ENCODE measurements at regions not wholly inside any gene's neighbourhood (a gene's known extent, or its start where the extent isn't known, plus 50 kb on each side); places are given as distances from the start of the nearest gene placed in this dataset.
A peak's percentile ranks its signal among the peaks of the same experiment; 100 is the strongest.

DNA sequence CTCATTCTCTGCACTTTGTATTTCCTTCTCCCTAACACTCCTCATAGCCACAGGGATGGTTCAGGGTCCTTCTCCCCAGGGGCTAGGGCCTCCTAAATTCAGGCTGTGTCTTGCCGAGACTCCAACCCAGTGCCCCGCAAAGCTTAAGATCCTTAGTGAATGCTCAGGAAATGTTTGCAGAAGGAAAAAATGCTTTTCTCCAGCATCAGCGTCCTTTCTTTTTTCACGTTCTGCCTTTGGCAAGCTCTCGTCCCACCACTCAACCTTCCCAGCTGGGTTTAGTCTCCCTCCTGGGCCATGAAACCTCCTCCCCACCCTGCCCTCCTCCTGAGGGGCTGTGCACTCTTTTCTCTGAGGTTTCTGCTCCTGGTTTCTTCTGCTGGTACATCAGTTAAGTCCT lies 503.8 kb upstream of the B3GAT1 start:
- H3K27me3 ChIP-seq (ENCODE audit: control insufficient read depth, insufficient read depth, low read length): peaks cover 8% of the 10 kb centered on the region
- no peaks in the 10 kb centered on the region for H3K36me3 ChIP-seq (ENCODE audit: control insufficient read depth, insufficient read depth, low read length)
- no CpG with 5 or more reads among the region's 5 CpGs for WGBS (ENCODE audit: insufficient coverage, low lambda C conversion rate)
- DNase-seq: no peak
- no peak overlapping the region for H3K27ac ChIP-seq (ENCODE audit: low read length)
- no peak overlapping the region for H3K4me3 ChIP-seq (ENCODE audit: low read length)
- H3K9me3 ChIP-seq (ENCODE audit: control insufficient read depth, low read depth, low read length): no peaks in the 10 kb centered on the region
- no peaks in the 10 kb centered on the region for H3K4me1 ChIP-seq (ENCODE audit: control insufficient read depth, insufficient read depth, low read length)

GRCh38 chr11:134915212-134915611 lies 503.2 kb upstream of the B3GAT1 start:
- no CpG with 5 or more reads among the region's 8 CpGs for WGBS (ENCODE audit: insufficient coverage, low lambda C conversion rate)
- peaks cover 8% of the 10 kb centered on the region for H3K27me3 ChIP-seq (ENCODE audit: control insufficient read depth, insufficient read depth, low read length)
- DNase-seq: no peak
- H3K4me1 ChIP-seq (ENCODE audit: control insufficient read depth, insufficient read depth, low read length): no peaks in the 10 kb centered on the region
- no peaks in the 10 kb centered on the region for H3K9me3 ChIP-seq (ENCODE audit: control insufficient read depth, low read depth, low read length)
- H3K27ac ChIP-seq (ENCODE audit: low read length): no peak overlapping the region
- H3K4me3 ChIP-seq (ENCODE audit: low read length): no peak overlapping the region
- no peaks in the 10 kb centered on the region for H3K36me3 ChIP-seq (ENCODE audit: control insufficient read depth, insufficient read depth, low read length)

GRCh38 chr11:134913999-134914590 lies 502.1 kb upstream of the B3GAT1 start:
- H3K4me1 ChIP-seq (ENCODE audit: control insufficient read depth, insufficient read depth, low read length): no peaks in the 10 kb centered on the region
- H3K36me3 ChIP-seq (ENCODE audit: control insufficient read depth, insufficient read depth, low read length): no peaks in the 10 kb centered on the region
- peaks cover 8% of the 10 kb centered on the region for H3K27me3 ChIP-seq (ENCODE audit: control insufficient read depth, insufficient read depth, low read length)
- 100% methylated on average over 1 of the region's 12 CpGs for WGBS (ENCODE audit: insufficient coverage, low lambda C conversion rate)
- no peak overlapping the region for H3K27ac ChIP-seq (ENCODE audit: low read length)
- DNase-seq: no peak
- H3K4me3 ChIP-seq (ENCODE audit: low read length): no peak overlapping the region
- H3K9me3 ChIP-seq (ENCODE audit: control insufficient read depth, low read depth, low read length): no peaks in the 10 kb centered on the region

DNA sequence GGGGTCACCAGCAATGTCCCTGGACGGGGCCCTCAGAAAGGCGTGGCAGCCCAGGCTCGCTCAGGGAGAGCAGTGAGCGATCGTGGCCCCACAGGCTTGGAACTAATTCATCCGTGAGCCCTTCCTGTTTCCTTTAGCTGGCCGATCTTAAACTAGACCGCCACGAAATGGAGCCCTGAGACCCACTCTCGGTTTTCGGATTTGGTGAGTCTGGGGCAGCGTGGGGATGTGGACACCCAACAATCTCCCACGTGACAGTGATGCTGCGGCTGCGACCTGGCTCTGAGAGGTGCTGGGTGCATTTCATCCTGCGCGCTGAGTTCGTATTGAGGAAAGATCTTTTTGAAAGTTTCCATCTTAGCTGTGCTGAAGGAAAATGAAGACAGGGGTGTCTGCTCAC lies 501.3 kb upstream of the B3GAT1 start:
- Histone ChIP-seq H3K4me1 (ENCODE audit: control insufficient read depth, insufficient read depth, low read length) (no peaks in the 10 kb centered on the region), H3K36me3 (ENCODE audit: control insufficient read depth, insufficient read depth, low read length) (no peaks in the 10 kb centered on the region), H3K4me3 (ENCODE audit: low read length) (no peak overlapping the region), H3K27ac (ENCODE audit: low read length) (no peak overlapping the region), H3K27me3 (ENCODE audit: control insufficient read depth, insufficient read depth, low read length) (peaks cover 8% of the 10 kb centered on the region), H3K9me3 (ENCODE audit: control insufficient read depth, low read depth, low read length) (no peaks in the 10 kb centered on the region)
- 80% methylated on average over 1 of the region's 18 CpGs for WGBS (ENCODE audit: insufficient coverage, low lambda C conversion rate)
- DNase-seq: no peak

GRCh38 chr11:134911514-134912180 lies 499.6 kb upstream of the B3GAT1 start:
- Histone ChIP-seq H3K27me3 (ENCODE audit: control insufficient read depth, insufficient read depth, low read length) (peaks cover 8% of the 10 kb centered on the region), H3K36me3 (ENCODE audit: control insufficient read depth, insufficient read depth, low read length) (no peaks in the 10 kb centered on the region), H3K9me3 (ENCODE audit: control insufficient read depth, low read depth, low read length) (no peaks in the 10 kb centered on the region), H3K27ac (ENCODE audit: low read length) (no peak overlapping the region), H3K4me3 (ENCODE audit: low read length) (no peak overlapping the region), H3K4me1 (ENCODE audit: control insufficient read depth, insufficient read depth, low read length) (no peaks in the 10 kb centered on the region)
- peak in 1 of 2 donors; percentile 14 for DNase-seq
- WGBS (ENCODE audit: insufficient coverage, low lambda C conversion rate): 40% methylated on average over 1 of the region's 9 CpGs

- Histone ChIP-seq H3K36me3 (ENCODE audit: control insufficient read depth, insufficient read depth, low read length) (no peaks in the 10 kb centered on the region), H3K27me3 (ENCODE audit: control insufficient read depth, insufficient read depth, low read length) (peaks cover 8% of the 10 kb centered on the region), H3K27ac (ENCODE audit: low read length) (no peak overlapping the region), H3K4me1 (ENCODE audit: control insufficient read depth, insufficient read depth, low read length) (no peaks in the 10 kb centered on the region), H3K9me3 (ENCODE audit: control insufficient read depth, low read depth, low read length) (no peaks in the 10 kb centered on the region), H3K4me3 (ENCODE audit: low read length) (no peak overlapping the region)
- DNase-seq: no peak
- no CpG with 5 or more reads among the region's 5 CpGs for WGBS (ENCODE audit: insufficient coverage, low lambda C conversion rate)
Measured at GRCh38 chr11:134908583-134908982, 496.5 kb upstream of the B3GAT1 start.

DNA sequence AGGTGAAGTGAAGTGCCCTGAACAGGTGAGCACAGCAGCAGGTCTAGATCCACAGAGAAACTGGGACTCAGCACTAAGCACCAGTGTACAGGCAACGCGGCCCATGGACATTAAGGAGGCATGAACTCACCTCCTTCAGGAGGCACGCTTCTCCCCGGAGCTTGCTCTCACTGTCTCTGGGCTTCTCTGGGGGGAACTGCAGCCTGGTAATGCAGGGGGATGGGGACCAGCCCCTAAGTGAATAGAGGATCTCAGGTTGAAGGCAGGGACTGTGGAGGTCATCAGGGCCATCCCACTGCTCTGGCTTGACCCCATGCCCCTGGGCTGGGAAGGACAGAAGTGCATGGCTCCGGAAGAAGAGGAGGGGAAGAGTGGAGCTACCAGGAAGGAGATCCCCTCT lies 495.6 kb upstream of the B3GAT1 start:
- H3K4me3 ChIP-seq (ENCODE audit: low read length): no peak overlapping the region
- peaks cover 3% of the 10 kb centered on the region for H3K27me3 ChIP-seq (ENCODE audit: control insufficient read depth, insufficient read depth, low read length)
- WGBS (ENCODE audit: insufficient coverage, low lambda C conversion rate): no CpG with 5 or more reads among the region's 5 CpGs
- no peak for DNase-seq
- H3K27ac ChIP-seq (ENCODE audit: low read length): no peak overlapping the region
- no peaks in the 10 kb centered on the region for H3K4me1 ChIP-seq (ENCODE audit: control insufficient read depth, insufficient read depth, low read length)
- H3K9me3 ChIP-seq (ENCODE audit: control insufficient read depth, low read depth, low read length): no peaks in the 10 kb centered on the region
- H3K36me3 ChIP-seq (ENCODE audit: control insufficient read depth, insufficient read depth, low read length): no peaks in the 10 kb centered on the region

DNA sequence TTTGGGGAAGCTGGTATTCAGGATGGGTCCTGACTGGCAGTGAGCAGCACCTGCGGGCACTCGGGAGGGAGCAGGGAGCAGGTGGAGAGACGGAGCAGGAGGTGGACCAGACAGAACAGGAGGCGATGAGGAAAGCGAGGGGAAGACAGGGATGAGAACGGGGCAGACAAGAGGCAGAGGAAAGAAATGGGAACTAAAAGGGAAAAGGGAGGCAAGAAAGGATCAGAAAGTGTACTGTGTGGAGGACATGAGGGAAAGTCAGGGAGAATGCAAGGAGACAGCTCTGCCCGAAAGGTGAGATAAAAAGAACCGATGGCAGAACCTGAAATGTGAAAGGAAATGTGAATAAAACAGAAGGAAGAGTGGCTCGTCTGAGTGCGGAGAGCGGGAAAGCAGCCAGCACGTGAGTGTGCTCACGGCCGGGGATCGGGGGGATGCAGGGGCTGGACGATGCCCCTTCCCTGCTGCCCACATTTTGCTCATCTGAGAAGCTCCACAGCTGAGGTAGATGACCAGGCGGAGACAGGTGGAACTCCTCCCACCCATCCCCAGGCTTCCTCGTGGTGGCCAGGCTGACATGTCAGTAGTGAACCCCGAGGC lies 494.4 kb upstream of the B3GAT1 start:
- DNase-seq: no peak
- no peaks in the 10 kb centered on the region for H3K4me1 ChIP-seq (ENCODE audit: control insufficient read depth, insufficient read depth, low read length)
- no peaks in the 10 kb centered on the region for H3K27me3 ChIP-seq (ENCODE audit: control insufficient read depth, insufficient read depth, low read length)
- no peaks in the 10 kb centered on the region for H3K9me3 ChIP-seq (ENCODE audit: control insufficient read depth, low read depth, low read length)
- no peak overlapping the region for H3K27ac ChIP-seq (ENCODE audit: low read length)
- no peaks in the 10 kb centered on the region for H3K36me3 ChIP-seq (ENCODE audit: control insufficient read depth, insufficient read depth, low read length)
- WGBS (ENCODE audit: insufficient coverage, low lambda C conversion rate): 89% methylated on average over 10 of the region's 19 CpGs
- H3K4me3 ChIP-seq (ENCODE audit: low read length): no peak overlapping the region

GRCh38 chr11:134905928-134906327 lies 493.9 kb upstream of the B3GAT1 start:
- H3K27ac ChIP-seq (ENCODE audit: low read length): no peak overlapping the region
- no peaks in the 10 kb centered on the region for H3K9me3 ChIP-seq (ENCODE audit: control insufficient read depth, low read depth, low read length)
- WGBS (ENCODE audit: insufficient coverage, low lambda C conversion rate): no CpG with 5 or more reads among the region's 14 CpGs
- H3K4me1 ChIP-seq (ENCODE audit: control insufficient read depth, insufficient read depth, low read length): no peaks in the 10 kb centered on the region
- H3K4me3 ChIP-seq (ENCODE audit: low read length): no peak overlapping the region
- no peak for DNase-seq
- H3K27me3 ChIP-seq (ENCODE audit: control insufficient read depth, insufficient read depth, low read length): no peaks in the 10 kb centered on the region
- no peaks in the 10 kb centered on the region for H3K36me3 ChIP-seq (ENCODE audit: control insufficient read depth, insufficient read depth, low read length)

DNA sequence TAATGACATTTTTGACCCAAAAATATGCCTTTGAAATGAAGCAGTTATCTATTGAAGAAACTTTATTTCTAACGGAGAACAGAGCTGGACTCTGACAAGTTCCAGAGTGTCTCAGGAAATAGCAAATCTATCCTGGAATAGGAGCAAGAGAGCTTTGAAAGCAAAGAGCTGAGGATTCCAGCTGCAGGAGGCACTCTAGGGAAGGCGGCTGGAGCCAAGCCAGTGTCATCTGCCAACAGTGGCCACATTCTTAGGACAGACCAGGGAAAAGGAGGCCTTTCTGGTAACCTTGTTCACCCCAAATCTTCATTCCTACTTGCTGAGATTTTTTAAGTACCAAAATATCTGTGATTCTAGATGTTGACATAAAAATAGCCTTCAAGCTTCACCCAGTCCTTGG lies 493.5 kb upstream of the B3GAT1 start:
- H3K27ac ChIP-seq (ENCODE audit: low read length): no peak overlapping the region
- H3K36me3 ChIP-seq (ENCODE audit: control insufficient read depth, insufficient read depth, low read length): no peaks in the 10 kb centered on the region
- no peaks in the 10 kb centered on the region for H3K4me1 ChIP-seq (ENCODE audit: control insufficient read depth, insufficient read depth, low read length)
- H3K4me3 ChIP-seq (ENCODE audit: low read length): no peak overlapping the region
- no peak for DNase-seq
- H3K9me3 ChIP-seq (ENCODE audit: control insufficient read depth, low read depth, low read length): no peaks in the 10 kb centered on the region
- WGBS (ENCODE audit: insufficient coverage, low lambda C conversion rate): 80% methylated on average over 1 of the region's 2 CpGs
- no peaks in the 10 kb centered on the region for H3K27me3 ChIP-seq (ENCODE audit: control insufficient read depth, insufficient read depth, low read length)

Measured in large intestine (tissue), 3 donors.